ENCODE measurements at regions not wholly inside any gene's neighbourhood (a gene's known extent, or its start where the extent isn't known, plus 50 kb on each side); places are given as distances from the start of the nearest gene placed in this dataset.

GRCh38 chr12:13668880-13669279, 312.5 kb downstream of the GRIN2B start:
- no peak for DNase-seq

- DNase-seq = no peak
Measured at GRCh38 chr12:13666806-13667205, 314.6 kb downstream of the GRIN2B start.

GRCh38 chr12:13661005-13661887, 320.2 kb downstream of the GRIN2B start:
- peak; percentile 47 for DNase-seq

- no peak for DNase-seq
Measured at GRCh38 chr12:13654456-13654855, 326.9 kb downstream of the GRIN2B start.

GRCh38 chr12:13652105-13652504, 329.3 kb downstream of the GRIN2B start:
- no peak for DNase-seq

GRCh38 chr12:13635709-13636108, 345.7 kb downstream of the GRIN2B start:
- DNase-seq = no peak

GRCh38 chr12:13631873-13632272, 349.5 kb downstream of the GRIN2B start:
- DNase-seq = no peak

GRCh38 chr12:13630354-13630753, 351.0 kb downstream of the GRIN2B start:
- DNase-seq = no peak

GRCh38 chr12:13628067-13628466, 353.3 kb downstream of the GRIN2B start:
- DNase-seq = no peak

GRCh38 chr12:13627536-13627935, 353.9 kb downstream of the GRIN2B start:
- no peak for DNase-seq

- no peak for DNase-seq
Measured at GRCh38 chr12:13613297-13613696, 368.1 kb downstream of the GRIN2B start.

GRCh38 chr12:13609894-13610679, 371.3 kb downstream of the GRIN2B start:
- DNase-seq = no peak

GRCh38 chr12:13606290-13606689, 375.1 kb downstream of the GRIN2B start:
- DNase-seq = no peak

- DNase-seq = no peak
Measured at GRCh38 chr12:13603953-13604352, 377.4 kb downstream of the GRIN2B start.

- no peak for DNase-seq
Measured at GRCh38 chr12:13602172-13602571, 379.2 kb downstream of the GRIN2B start.

- DNase-seq = no peak
Measured at GRCh38 chr12:13599176-13599575, 382.2 kb downstream of the GRIN2B start.

GRCh38 chr12:13597837-13598236, 383.6 kb downstream of the GRIN2B start:
- DNase-seq = no peak

GRCh38 chr12:13597166-13597565, 384.2 kb downstream of the GRIN2B start:
- DNase-seq = no peak

- no peak for DNase-seq
Measured at GRCh38 chr12:13596714-13597113, 384.7 kb downstream of the GRIN2B start.

- no peak for DNase-seq
Measured at GRCh38 chr12:13595536-13596443, 385.6 kb downstream of the GRIN2B start.

GRCh38 chr12:13594731-13595514, 386.5 kb downstream of the GRIN2B start:
- no peak for DNase-seq

Measured in activated CD4-positive, alpha-beta T cell treated with anti-CD3 and anti-CD28 coated beads, Interleukin-2, Interleukin-6, amounts not matched to agents 100 ng/mL and 50 ng/mL, durations not matched to agents 16 hours and 8 hours (primary cell).